RPMI8226 (cell line): ENCODE measurements at regions not wholly inside any gene's neighbourhood (a gene's known extent, or its start where the extent isn't known, plus 50 kb on each side); places are given as distances from the start of the nearest gene placed in this dataset.

Experiments
- DNase-seq: peaks from one replicate; pipeline ENCODE4 v3.0.0-alpha.2; 2015

- peak; percentile 51 for DNase-seq
Measured at GRCh38 chr19:46546194-46546896, 50.7 kb upstream of the PNMA8B start.

- no peak for DNase-seq
Measured at GRCh38 chr19:46550684-46551083, 50.4 kb upstream of the CALM3 start.

- DNase-seq = no peak
Measured at GRCh38 chr19:46551164-46551563, 50.0 kb upstream of the CALM3 start.
